Breast epithelium (tissue), 4 donors: ENCODE measurements at regions not wholly inside any gene's neighbourhood (a gene's known extent, or its start where the extent isn't known, plus 50 kb on each side); places are given as distances from the start of the nearest gene placed in this dataset.

ENCODE experiments used
- DNase-seq, 2 donors: peaks; one replicate each; pipeline ENCODE4 v3.0.0-alpha.2; 2019; ENCODE audit warnings: low spot score in 2 of 2
- H3K27ac ChIP-seq, 2 donors: fragments of 200-600 bp; sonication (generic) in 1 of 2; one replicate each; pipeline ENCODE4 v1.5.1; 2016 to 2019; ENCODE audit warnings: mild to moderate bottlenecking in 1 of 2
- H3K27me3 ChIP-seq, 2 donors: fragments of 200-600 bp; sonication (generic) in 1 of 2; one replicate each; pipeline versions ENCODE4 v1.5.1 to v1.6.0; 2017 to 2019; ENCODE audit warnings: control low read depth in 1 of 2, mild to moderate bottlenecking in 1 of 2
- H3K36me3 ChIP-seq: fragments of 200-600 bp; one replicate; pipeline ENCODE4 v1.5.1; 2019
- H3K4me1 ChIP-seq, 2 donors: fragments of 200-600 bp; sonication (generic); one replicate each; pipeline ENCODE4 v1.5.1; 2016 to 2019; ENCODE audit warnings: control low read depth in 1 of 2
- H3K4me3 ChIP-seq, 3 donors: fragments of 200-600 bp; sonication (generic); 1 replicate in 2 of 3; 2 replicates in 1 of 3; pipeline ENCODE4 v1.5.1; 2016 to 2019; ENCODE audit warnings: mild to moderate bottlenecking in 3 of 3, moderate library complexity in 2 of 3
- H3K9me3 ChIP-seq, 2 donors: fragments of 200-600 bp; sonication (generic) in 1 of 2; one replicate each; pipeline ENCODE4 v1.5.1; 2016 to 2019; ENCODE audit warnings: control low read depth in 1 of 2
- POLR2A ChIP-seq: fragments of 450-650 bp; IDR thresholded peaks from one replicate; pipeline ENCODE4 v1.6.1; 2016; ENCODE audit warnings: antibody characterized with exemption, mild to moderate bottlenecking, moderate library complexity
- POLR2AphosphoS5 ChIP-seq, 3 donors: sonication (generic); formaldehyde crosslinking; IDR thresholded peaks; one replicate each; pipeline ENCODE4 v1.6.1; 2017; ENCODE audit warnings: antibody characterized with exemption in 3 of 3
- intact Hi-C: fragments of 100-400 bp; cut with DNase I; formaldehyde crosslinking; loops from one replicate; pipeline ENCODE4 v1.15.1; 2023; ENCODE audit warnings: low total_unique reads
- TF ChIP-seq, protein P1 (sequence below), 3 donors: fragments of 450-650 bp; IDR thresholded peaks; one replicate each; pipeline ENCODE4 v1.5.1; 2016 to 2017; ENCODE audit warnings: antibody characterized with exemption in 3 of 3, mild to moderate bottlenecking in 3 of 3, moderate library complexity in 3 of 3

DNA sequence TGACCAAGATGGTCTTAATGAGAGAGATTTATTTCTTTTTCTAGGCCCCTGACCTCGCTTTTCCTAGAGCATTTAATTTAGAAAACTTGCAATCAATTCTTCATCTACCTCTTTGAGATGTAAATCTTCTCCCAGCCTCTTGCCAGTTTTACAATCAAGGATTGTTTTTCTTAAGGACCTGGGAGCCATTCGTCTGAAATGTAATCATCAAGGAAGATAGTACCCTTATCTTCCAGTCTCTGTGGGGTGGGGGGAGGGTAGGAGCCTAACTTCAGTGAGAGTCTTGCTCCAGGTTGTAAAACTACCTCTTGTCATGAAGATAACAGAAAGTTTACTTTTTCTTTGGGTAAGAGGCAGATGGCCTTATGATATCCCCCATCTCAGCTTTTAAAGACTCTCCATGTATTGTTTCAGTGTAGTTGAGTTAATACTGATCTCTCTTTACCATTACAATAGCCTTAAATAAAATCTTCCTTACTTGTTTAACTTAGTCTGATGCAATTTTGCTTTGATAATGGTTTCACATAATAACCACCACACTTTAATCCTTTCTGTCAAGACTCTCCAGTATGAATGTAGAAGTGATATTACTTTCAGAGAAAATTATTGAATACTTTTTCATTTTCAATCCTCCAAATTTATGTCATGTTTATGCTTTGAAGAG, 110.2 kb upstream of the CPHXL start:
- no peak for TF ChIP-seq POLR2A
- no peak for TF ChIP-seq POLR2AphosphoS5 (IDR thresholded peaks at IDR 0.05)
- TF ChIP-seq, protein P1, sequence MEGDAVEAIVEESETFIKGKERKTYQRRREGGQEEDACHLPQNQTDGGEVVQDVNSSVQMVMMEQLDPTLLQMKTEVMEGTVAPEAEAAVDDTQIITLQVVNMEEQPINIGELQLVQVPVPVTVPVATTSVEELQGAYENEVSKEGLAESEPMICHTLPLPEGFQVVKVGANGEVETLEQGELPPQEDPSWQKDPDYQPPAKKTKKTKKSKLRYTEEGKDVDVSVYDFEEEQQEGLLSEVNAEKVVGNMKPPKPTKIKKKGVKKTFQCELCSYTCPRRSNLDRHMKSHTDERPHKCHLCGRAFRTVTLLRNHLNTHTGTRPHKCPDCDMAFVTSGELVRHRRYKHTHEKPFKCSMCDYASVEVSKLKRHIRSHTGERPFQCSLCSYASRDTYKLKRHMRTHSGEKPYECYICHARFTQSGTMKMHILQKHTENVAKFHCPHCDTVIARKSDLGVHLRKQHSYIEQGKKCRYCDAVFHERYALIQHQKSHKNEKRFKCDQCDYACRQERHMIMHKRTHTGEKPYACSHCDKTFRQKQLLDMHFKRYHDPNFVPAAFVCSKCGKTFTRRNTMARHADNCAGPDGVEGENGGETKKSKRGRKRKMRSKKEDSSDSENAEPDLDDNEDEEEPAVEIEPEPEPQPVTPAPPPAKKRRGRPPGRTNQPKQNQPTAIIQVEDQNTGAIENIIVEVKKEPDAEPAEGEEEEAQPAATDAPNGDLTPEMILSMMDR (IDR thresholded peaks at IDR 0.05), result no peak
- intact Hi-C loops, result no loop called here
- Histone ChIP-seq H3K36me3 (no peaks in the 10 kb centered on the region), H3K27ac (no peak overlapping the region), H3K9me3 (peaks cover 3 to 19% of the 10 kb centered on the region in 2 donors), H3K27me3 (no peaks in the 10 kb centered on the region), H3K4me1 (no peaks in the 10 kb centered on the region), H3K4me3 (no peak overlapping the region)
- DNase-seq, result no peak

DNA sequence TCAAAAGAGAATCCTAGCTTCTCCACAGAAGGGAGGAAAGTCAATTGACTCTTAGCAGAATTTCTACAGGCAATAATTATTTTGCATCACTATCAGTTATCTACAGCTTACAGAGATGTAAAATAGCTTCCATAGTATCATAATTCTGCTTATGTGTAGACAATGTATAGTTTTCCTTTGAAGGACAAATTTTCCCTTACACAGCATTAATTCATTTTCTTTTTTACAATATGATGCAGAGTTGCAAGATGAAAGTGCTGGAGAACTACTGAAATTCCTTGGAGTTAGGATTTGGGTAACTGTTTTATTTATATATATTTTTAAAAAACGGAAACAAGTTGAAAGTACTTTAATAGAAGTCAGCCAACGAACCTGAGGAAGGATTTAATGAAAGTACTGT, 111.0 kb upstream of the CPHXL start:
- H3K4me1 ChIP-seq, result no peaks in the 10 kb centered on the region
- peaks cover 3 to 12% of the 10 kb centered on the region in 2 donors for H3K9me3 ChIP-seq
- no peak overlapping the region for H3K4me3 ChIP-seq
- no peak overlapping the region for H3K27ac ChIP-seq
- no peaks in the 10 kb centered on the region for H3K27me3 ChIP-seq
- no peak for DNase-seq
- no peak for TF ChIP-seq POLR2A
- TF ChIP-seq, protein P1 (IDR thresholded peaks at IDR 0.05), result no peak
- TF ChIP-seq POLR2AphosphoS5 (IDR thresholded peaks at IDR 0.05), result no peak
- no peaks in the 10 kb centered on the region for H3K36me3 ChIP-seq
- intact Hi-C loops, result no loop called here

DNA sequence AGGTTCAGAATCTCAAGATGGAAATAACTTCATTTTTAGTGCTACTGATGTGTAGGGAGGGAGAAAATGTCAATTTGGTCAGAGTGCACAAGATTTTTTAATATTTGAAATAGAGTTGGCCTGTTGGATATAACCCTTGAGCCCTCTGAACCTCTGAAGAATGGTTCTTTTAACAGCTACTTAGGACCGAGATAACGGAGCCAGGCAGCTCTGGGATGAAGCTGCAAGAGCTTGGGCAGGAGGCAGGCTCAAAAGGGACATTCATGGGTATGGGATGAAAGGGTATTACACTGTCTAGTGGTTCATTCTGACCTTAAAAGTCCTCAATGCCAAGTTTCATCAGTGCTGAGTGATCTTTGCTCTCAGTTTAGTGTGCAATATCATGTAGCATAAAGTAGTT, 111.4 kb upstream of the CPHXL start:
- intact Hi-C loops, result no loop called here
- Histone ChIP-seq H3K9me3 (peaks cover 0 to 9% of the 10 kb centered on the region in 2 donors), H3K36me3 (no peaks in the 10 kb centered on the region), H3K4me1 (no peaks in the 10 kb centered on the region), H3K27ac (no peak overlapping the region), H3K27me3 (no peaks in the 10 kb centered on the region), H3K4me3 (no peak overlapping the region)
- no peak for DNase-seq
- TF ChIP-seq POLR2A (no peak), POLR2AphosphoS5 (IDR thresholded peaks at IDR 0.05) (no peak)
- TF ChIP-seq, protein P1 (IDR thresholded peaks at IDR 0.05), result no peak

DNA sequence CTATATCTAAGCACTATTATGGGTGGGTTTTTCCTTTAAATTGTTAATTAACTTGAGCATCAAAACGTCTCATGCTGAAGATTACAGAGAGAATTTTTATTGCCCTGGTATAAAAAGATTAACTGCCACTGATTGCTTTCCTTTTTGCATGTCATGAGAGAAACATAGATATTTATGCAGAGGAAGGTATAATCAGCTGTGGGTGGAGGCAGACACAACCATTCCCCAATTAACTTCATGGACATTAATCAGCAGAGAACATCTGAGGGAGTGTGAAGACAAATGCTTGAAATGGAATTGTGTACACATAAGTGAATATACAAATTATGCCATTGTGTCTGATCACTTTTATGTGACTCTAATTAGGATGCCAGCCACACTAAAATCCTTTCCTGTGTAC, 115.2 kb upstream of the CPHXL start:
- H3K4me3 ChIP-seq, result no peak overlapping the region
- H3K9me3 ChIP-seq, result no peaks in the 10 kb centered on the region
- no peaks in the 10 kb centered on the region for H3K27me3 ChIP-seq
- H3K27ac ChIP-seq, result no peak overlapping the region
- DNase-seq, result no peak
- no peaks in the 10 kb centered on the region for H3K4me1 ChIP-seq
- intact Hi-C loops, result no loop called here
- H3K36me3 ChIP-seq, result no peaks in the 10 kb centered on the region
- TF ChIP-seq POLR2A (no peak), POLR2AphosphoS5 (IDR thresholded peaks at IDR 0.05) (no peak)
- TF ChIP-seq, protein P1 (IDR thresholded peaks at IDR 0.05), result no peak

DNA sequence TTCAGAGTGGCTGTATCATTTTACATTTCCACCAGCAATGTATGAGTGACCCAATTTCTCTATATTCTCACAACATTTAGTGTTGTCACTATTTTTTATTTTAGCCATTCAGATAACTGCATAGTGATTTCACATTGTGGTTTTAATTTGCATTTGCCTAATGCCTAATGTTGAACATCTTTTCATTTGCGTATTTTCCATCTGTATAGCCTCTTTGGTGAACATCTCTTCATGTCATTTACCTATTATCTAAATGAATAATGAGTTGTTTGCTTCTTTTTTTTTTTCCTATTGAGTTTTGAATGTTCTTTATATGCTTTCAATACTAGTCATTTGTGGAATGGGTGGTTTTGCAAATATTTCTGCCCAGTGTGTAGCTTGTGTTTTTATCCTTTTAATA, 120.9 kb upstream of the CPHXL start:
- no peak for DNase-seq
- H3K4me3 ChIP-seq, result no peak overlapping the region
- H3K36me3 ChIP-seq, result no peaks in the 10 kb centered on the region
- intact Hi-C loops, result no loop called here
- no peaks in the 10 kb centered on the region for H3K9me3 ChIP-seq
- TF ChIP-seq POLR2AphosphoS5 (IDR thresholded peaks at IDR 0.05) (no peak), POLR2A (no peak)
- TF ChIP-seq, protein P1 (IDR thresholded peaks at IDR 0.05), result no peak
- H3K27me3 ChIP-seq, result no peaks in the 10 kb centered on the region
- no peak overlapping the region for H3K27ac ChIP-seq
- no peaks in the 10 kb centered on the region for H3K4me1 ChIP-seq
